ENCODE measurements at regions not wholly inside any gene's neighbourhood (a gene's known extent, or its start where the extent isn't known, plus 50 kb on each side); places are given as distances from the start of the nearest gene placed in this dataset.

GRCh38 chr1:38126970-38127369 lies 80.4 kb upstream of the POU3F1 start:
- DNase-seq = no peak

DNA sequence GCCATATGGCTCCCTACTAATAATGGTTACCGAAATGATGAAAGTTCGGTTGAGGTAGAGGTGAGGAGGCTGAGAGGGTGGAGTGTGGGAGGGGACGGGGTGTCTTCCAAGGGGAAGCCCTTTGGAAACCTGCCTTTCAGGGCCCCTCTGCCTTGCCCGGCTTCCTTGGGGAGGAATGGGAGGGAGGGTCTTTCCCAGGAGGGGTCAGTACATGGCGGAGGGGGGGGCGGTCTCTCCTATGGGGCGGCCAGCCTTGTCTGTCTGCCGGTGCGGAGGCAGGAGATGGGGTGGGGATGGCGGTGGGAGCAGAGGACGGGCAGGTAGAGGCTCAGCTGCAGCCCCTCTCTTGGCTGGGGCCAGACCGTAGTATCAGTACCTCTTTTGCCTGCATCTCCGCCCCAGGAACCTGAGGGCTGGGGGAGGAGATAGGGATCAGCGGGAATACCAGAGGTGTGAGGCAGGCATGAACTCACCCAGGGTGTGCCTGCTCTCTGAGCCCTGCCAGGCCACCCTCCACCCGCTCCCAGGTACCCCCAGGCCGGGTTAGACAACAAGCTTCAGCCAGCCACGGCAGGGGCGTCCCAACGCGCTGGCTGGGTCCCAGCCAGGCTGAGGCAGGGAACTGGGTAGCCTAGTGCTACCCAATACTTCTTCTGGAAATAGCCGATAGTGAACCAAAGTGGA lies 79.4 kb upstream of the POU3F1 start:
- no peak for DNase-seq

DNA sequence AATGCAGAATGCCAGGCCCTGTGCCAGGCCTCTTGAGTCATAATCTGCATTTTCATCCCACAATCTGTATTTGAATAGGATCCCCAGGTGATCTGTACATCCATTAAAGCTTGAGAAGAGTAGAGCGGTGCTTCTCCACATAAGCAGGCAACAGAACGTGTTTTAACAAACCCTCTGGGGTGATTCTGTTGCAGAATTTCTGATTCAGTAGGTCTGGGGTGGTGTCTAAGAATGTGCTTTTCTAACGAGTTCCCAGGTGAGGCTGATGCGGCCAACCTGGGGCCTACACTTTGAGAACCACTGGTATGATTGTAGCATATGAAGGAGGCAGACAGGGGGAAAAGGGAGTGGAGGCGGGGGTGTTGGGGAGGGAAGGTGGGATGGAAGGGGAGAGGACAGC lies 78.4 kb upstream of the POU3F1 start:
- no peak for DNase-seq

GRCh38 chr1:38123356-38124135 lies 77.0 kb upstream of the POU3F1 start:
- DNase-seq = no peak

GRCh38 chr1:38121231-38121680 lies 74.7 kb upstream of the POU3F1 start:
- DNase-seq = no peak

- DNase-seq = no peak
Observed at GRCh38 chr1:38120552-38121230, 74.1 kb upstream of the POU3F1 start.

DNA sequence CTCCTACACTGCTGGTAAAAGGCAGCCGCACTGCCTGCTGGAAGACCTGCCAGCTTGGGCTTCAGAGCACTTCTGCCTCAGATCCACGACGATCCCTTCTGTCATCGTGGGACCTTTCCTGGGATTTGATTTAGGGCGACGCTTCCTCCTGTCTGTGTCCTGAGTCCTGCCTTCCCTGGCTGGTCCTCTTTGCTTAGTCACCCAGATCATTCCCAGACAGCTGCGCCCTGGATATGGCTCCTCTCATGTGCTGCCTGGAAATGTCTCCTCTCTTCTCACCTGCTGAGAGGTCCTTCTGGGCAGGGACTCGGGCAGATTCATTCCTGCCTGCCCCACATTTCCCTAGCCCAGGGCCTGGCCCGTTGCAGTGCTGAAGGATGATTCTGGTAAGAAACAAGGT lies 72.4 kb upstream of the POU3F1 start:
- DNase-seq = no peak

- no peak for DNase-seq
Observed at GRCh38 chr1:38117444-38117887, 70.9 kb upstream of the POU3F1 start.

DNA sequence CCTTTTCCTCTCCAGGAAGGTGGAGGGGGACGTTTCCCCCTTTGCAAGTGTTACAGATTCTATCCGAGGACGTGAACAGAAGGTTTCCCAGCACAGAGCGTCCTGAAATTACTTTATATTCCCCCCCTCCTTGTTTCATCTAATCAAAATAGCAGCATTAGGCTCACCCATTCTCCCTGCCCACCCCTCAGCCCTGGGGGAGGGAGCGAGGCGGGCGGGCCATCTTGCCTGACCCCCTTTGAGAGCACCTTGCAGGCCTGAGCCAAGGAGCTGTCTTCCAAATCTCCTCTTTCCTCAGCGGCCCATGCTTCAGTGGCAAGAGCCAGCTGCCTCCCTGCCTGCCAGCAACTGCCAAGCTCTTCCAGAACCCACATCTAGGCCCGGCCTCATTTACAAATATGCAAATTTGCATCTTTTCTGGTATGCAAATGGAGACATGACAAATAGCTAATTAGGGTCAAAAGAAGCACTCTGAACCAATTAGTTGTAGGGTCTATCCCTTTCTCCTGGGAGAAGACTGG lies 69.1 kb upstream of the POU3F1 start:
- no peak for DNase-seq

GRCh38 chr1:38115226-38115625 lies 68.6 kb upstream of the POU3F1 start:
- DNase-seq = no peak

- no peak for DNase-seq
Observed at GRCh38 chr1:38114241-38115026, 67.8 kb upstream of the POU3F1 start.

- DNase-seq = no peak
Observed at GRCh38 chr1:38113159-38113666, 66.6 kb upstream of the POU3F1 start.

DNA sequence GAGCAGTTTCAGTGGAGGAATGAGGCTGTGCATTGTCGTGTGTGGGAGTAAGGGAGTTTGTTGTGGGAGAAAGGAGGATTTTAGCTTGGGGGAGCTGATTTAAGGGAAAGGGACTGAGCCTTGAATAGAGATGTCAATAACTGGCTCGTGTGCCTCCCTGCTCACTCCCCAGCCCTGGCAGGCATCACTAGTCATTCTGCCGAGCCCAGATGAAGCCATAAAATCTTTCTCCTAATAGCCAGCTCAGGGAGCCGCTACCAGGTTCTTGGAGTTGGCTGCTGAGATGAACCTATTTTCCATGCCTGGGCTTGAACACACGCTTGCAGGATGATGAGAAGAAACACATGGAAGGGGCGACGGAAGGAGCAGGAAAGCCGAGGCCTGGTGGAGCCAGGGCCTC lies 65.0 kb upstream of the POU3F1 start:
- DNase-seq = no peak

- no peak for DNase-seq
Observed at GRCh38 chr1:38105267-38105666, 58.7 kb upstream of the POU3F1 start.

DNA sequence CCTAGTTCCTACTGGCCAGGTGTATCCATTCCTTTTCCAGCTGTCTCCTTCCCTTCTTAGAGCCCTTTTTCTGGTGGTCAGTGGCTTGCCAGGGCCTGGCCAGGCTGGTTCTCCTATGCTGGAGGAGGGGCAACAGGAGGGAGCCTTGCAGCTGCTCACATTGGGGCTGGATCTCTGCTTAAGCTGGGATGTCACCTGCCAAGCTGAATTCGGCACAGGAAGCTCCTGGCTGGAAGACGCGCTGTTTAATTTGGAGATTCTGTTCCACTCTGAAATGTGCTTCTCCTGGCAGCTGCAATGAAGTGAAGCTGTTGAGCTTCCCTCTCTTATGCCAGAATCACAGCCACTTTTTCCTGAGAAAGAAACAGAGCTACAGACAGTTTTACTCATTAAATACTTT lies 56.0 kb upstream of the POU3F1 start:
- no peak for DNase-seq

- DNase-seq = no peak
Observed at GRCh38 chr1:38101037-38101785, 54.6 kb upstream of the POU3F1 start.

GRCh38 chr1:38098101-38098847 lies 51.7 kb upstream of the POU3F1 start:
- DNase-seq = no peak

- no peak for DNase-seq
Observed at GRCh38 chr1:38097284-38097898, 50.8 kb upstream of the POU3F1 start.

All from stimulated activated CD4-positive, alpha-beta T cell treated with anti-CD3 and anti-CD28 coated beads, Interleukin-4, amount 100 ng/mL, for 24 hours (primary cell).